Activated effector memory CD4-positive, alpha-beta T cell treated with anti-CD3 and anti-CD28 coated beads, Interleukin-2, amount 50 U/mL, for 16 hours (primary cell): ENCODE measurements at regions not wholly inside any gene's neighbourhood (a gene's known extent, or its start where the extent isn't known, plus 50 kb on each side); places are given as distances from the start of the nearest gene placed in this dataset.

ENCODE experiments used
- DNase-seq: peaks from one replicate; pipeline ENCODE4 v3.0.0-alpha.2; 2020

DNA sequence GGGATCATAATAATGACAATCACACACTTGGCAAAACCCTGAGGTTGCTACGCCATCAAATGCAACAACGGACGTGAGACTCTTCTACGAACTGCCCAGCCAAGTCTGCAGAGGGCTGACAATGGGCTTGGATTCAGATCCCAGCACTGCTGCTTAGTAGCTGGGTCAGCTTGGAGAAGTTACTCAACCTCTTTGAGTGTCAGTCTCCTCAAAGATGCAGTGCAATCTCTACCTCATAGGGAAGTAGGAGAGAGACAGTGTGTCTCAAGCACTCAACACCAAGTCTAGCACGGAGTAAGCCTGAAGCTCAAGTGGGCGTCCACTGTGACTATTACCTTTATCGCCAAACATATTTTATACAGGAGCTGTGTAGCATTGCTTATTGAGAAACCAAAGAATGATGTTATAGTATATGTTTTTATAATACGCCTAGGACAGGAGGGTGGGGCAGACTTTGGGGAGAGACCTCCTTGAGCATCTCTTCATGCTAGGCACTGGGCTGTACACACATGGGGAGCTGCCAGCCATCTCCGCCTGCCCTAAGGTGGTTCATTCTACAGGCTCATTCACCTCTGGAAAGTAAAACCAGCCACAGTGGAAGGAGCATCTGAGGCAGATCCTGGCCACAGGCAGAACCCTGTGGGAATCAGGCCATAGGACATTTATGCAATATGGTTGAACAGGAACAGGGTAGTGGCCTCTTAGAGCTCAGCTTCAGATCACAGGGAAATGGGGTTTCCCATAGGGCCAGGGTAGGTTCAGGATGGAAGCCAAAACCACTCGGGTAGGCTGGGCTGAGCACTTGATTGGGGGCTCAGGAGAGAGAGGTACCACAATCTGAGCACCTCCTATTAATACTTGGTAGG, 160.2 kb downstream of the MRPL14 start:
- DNase-seq = no peak

GRCh38 chr6:43966374-43966658, 160.9 kb downstream of the MRPL14 start:
- DNase-seq = no peak

DNA sequence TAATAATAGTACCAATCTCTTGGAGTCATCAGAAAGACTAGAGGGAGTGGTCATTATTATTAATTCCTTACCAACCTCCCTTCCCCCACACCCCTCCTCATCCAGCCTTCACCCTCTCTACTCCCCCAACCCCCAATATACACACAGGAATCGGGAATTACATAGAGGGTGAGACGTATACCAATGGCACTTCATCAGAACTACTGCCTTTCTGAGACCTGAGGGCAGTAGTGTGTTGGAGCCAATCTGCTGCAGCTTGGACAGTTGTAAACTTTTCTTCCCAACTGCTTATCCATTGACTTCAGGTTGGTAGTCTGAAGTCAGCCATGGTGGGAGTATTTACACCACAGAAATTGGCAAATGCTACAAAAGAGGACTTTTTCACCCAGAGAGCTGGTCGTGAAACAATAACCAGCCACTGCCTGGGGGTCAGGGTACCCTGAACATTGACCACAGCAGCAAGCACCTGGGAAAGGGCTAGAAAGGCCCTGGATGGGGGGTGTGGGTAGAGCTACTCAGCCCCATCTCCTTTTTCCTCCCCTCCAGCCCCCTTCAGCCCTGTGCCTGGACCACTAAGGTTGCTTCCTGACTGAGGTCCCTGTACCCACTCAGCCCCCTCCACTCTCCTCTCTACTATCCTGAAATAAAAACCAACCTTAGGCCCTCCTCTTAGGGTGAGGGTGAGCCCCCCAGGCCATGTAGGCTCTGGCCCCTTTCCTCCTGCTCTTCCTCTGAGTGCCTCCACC, 161.5 kb downstream of the MRPL14 start:
- DNase-seq = no peak

DNA sequence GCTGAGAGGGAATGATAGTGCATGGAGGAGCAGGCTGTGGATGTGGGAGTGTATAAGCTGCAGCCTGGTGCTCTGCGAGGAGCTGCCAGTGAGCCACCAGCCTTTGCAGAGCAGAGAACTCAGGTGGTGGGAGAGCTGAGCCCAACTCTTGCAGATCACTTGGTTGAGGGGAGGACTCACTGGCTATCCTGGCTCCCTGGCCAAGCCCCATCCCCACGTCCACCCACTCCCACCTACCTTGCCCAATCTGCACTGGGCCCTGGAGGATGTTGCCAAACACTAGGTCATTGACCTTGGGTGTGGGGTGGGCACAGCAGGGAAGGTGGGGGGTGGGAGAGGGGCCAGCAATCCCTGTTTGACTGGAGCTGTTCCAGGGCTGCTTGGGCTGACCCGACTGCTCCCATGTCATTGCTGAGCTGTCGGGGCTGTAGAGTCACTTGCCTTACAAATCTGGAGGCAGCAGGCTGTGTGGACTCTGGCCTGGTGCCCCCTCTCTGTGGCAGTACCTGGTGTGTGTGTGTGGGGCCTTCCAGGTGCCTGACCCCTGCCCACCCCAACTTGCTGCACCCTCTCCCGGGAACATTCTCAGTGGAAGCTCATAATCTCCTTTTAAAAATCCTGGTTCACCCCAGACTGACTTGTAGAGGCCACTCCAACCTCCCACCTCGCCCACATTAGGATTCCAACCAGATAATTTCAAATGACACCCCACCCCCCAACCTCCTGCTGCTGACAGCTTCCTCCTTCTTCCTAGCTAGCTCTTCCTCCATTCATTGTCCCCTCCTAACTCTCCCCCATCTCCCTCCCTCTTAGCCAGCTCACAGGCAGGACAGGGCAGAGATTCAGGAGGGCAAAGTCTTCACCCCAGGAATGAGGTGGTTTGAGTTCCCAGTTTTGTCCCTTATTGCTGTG, 162.3 kb downstream of the MRPL14 start:
- no peak for DNase-seq

- no peak for DNase-seq
Observed at GRCh38 chr6:43963877-43964658, 163.2 kb downstream of the MRPL14 start.

DNA sequence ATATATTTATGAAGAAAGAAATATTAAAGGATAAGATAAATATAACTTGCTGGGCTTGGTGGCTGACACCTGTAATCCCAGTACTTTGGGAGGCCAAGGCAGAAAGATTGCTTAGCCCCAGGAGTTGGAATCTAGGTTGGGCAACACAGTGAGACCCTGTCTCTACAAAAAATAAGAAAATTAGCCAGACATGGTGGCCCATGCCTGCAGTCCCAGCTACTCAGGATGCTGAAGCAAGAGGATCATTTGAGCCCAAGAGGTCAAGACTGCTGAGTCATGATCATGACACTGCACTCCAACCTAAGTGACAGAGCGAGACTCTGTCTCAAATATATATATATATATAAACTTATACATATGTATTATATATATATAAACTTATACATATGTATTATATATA, 164.0 kb downstream of the MRPL14 start:
- DNase-seq = no peak

- no peak for DNase-seq
Observed at GRCh38 chr6:43962458-43962857, 164.8 kb downstream of the MRPL14 start.

DNA sequence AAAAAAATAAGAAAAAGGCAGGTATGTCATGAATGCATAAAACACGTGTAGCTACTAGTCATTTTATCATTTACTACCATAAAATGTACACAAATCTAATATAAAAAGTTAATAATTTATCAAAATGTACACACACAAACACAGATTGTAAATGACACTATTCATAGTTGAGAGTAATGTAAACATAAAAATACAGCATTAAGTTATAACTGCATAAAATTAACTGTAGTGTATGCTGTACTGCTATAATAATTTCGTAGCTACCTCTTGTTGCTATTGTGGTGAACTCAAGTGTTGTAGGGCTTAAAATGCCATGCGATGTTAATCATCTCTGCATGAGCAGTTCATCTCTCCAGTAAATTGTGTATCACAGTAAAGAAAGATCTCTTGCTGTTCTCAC, 170.0 kb downstream of the MRPL14 start:
- no peak for DNase-seq

DNA sequence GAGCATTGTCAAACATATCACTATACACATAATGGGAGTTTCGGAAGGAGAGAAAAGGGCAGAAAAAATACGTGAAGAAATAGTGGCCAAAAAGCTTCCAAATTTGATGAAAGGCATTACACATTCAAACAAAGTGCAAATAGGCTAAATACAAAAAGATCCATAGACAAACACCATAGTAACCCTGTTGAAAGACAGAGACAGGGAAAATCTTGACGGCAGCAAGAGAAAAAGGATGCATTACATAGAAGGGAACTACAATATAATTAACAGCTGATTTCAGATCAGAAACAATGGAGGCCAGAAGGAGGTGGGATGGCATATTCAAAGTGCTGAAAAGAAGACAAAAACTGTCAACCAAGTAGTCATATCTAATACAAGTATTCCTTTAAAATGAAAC, 170.8 kb downstream of the MRPL14 start:
- no peak for DNase-seq

GRCh38 chr6:43954311-43955131, 172.7 kb downstream of the MRPL14 start:
- no peak for DNase-seq

DNA sequence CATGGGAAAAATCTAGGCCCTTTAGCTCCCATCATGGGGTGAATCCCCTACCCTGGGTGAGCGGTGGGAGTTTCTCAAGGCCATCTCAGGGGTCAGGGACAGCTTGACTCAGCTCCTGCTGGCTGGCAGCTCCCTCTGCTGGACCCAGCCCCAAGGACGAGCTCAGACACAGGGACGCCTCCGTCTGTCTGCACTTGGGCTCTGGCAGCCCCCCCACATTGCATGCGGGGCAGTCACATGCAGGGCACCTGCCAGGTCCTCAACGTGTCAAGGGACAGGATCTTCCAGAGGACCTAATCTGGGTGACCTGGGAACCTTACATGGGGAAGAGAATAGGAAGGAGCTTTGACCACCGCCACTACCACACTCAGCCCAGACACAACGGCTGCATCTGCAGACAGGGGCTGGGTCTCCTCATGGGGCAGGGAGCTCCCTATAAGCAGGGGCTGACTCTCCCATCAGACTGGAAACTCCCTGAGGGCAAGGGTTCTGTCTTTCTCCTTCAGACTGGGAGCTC, 173.4 kb downstream of the MRPL14 start:
- DNase-seq = no peak

- no peak for DNase-seq
Observed at GRCh38 chr6:43953256-43953655, 174.0 kb downstream of the MRPL14 start.

DNA sequence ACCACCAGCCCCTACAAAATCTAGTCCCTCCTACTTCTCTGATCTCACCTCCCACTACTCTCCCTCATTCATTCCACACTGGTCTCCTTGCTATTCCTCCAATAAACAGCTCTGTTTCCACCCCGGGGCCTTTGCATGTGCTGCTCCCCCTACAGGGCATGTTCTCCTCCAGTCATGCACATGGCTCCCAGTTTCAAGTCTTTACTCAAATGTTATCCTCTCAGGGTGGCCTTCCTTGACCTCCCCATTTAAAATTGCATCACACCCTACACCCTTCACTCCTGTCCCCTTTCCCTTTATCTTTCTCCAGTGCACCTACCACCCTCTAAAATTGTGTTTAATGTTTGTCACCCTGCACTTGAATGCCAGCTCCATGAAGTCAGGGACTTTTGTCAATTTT, 174.5 kb downstream of the MRPL14 start:
- DNase-seq = no peak

DNA sequence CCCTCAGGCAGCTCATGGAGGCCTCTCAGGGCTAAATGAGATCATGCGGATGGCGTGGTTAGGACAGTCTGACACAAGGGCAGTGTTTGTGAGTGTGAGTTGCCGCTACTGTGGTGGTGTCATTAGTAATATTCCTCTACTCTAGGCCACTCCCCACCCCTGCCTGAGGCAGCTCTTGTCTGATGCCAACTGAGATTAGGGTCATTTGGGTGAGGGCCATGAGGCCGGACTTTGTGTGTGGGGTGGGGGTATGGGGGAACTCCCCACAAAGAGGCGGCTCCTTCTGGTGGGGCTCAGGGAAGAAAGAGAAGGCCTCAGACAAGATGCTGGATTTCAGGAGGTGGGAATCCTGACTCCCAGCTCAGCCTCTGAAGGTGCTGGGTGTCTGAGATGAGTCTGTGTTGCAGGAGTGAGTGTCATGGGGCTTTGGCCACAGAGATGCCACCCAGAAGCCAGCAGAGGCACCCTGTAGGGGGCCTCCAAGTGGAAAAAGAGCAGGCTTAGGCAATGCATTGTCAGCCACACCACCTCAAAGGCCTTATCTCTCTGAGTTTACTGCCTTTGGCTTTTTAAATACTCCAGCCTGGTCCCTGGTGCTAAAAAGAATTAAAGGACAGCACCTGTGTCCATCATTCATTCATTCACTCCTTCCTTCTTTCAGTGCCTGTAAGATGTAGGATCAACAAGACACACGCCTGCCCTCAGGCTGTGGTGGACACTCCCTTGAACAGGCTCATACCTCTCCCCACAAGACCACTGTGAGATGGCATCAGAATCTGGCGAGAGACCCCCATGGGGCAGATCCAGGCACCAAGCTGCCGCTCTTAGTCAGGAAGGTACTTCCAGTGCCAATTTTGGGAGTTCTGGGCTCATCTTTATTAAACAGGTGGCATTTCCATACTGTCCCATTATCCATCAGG, 175.2 kb downstream of the MRPL14 start:
- DNase-seq = no peak

- no peak for DNase-seq
Observed at GRCh38 chr6:43951063-43951755, 176.0 kb downstream of the MRPL14 start.

DNA sequence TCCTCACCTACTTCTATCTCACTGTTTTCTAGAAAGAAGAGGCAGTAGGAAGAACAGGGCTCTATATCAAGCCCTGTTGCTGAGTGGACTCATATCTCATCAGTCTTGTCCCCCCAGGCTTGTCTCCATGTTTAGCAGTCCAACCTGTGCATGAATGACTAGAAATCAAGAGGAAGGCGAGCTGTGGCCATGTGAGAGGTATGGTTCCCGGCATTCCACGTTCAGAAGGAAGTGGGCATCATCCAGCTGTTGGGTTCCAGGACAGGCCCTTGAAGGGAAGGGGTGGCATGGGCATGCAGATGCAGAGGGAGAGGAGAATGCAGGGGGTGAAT, 176.6 kb downstream of the MRPL14 start:
- no peak for DNase-seq

DNA sequence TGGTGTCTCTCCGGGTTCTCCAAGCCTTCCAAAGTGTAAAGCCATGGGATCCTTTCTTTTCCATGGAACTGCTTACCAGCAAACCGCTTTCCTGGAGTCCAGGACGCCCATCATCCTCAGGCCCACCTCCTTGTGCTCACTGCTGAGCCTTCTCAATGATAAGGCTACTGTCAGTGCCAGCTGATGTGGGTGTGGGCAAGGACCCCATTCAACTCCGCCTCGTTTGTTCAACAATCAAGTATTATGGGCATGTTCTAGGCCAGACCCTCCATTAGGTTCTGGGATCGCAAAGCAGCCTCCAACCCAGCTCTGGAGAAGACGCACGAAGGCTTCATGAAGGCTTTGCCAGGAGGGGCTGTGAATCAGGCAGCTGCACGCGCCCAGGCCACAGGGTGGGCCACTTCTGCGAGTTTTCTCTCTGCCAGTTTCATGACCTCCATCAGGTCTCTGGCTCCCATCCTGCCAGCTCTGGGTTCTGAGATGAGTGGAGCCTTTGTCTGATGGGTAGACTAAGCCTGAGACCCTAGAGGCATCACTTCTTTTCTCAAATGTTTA, 177.1 kb downstream of the MRPL14 start:
- peak; percentile 16 for DNase-seq

- DNase-seq = peak; percentile 6
Observed at GRCh38 chr6:43949551-43949991, 177.7 kb downstream of the MRPL14 start.
